Osteoblast (primary cell): ENCODE measurements at regions not wholly inside any gene's neighbourhood (a gene's known extent, or its start where the extent isn't known, plus 50 kb on each side); places are given as distances from the start of the nearest gene placed in this dataset.

Source experiments
- DNase-seq: peaks from one replicate; pipeline ENCODE4 v3.0.0; 2011; ENCODE audit warnings: low spot score, mixed read lengths; ENCODE audit not compliant: insufficient read length; ENCODE audit errors: missing footprints
- H2AFZ ChIP-seq: 2 replicates; pipeline ENCODE4 v1.6.0; 2011; ENCODE audit warnings: mild to moderate bottlenecking, low read length
- H3K27ac ChIP-seq: 2 replicates; pipeline ENCODE4 v1.5.1; 2011; ENCODE audit warnings: mild to moderate bottlenecking, low read depth, low read length, moderate library complexity
- H3K27me3 ChIP-seq: 2 replicates; pipeline ENCODE4 v1.6.0; 2012; ENCODE audit warnings: mild to moderate bottlenecking, control low read depth, inconsistent platforms, low read length, moderate library complexity; ENCODE audit not compliant: insufficient read depth
- H3K36me3 ChIP-seq: 2 replicates; pipeline ENCODE4 v1.5.1; 2011; ENCODE audit warnings: mild to moderate bottlenecking, low read length, control low read depth, moderate library complexity; ENCODE audit not compliant: insufficient read depth
- H3K4me1 ChIP-seq: 2 replicates; pipeline ENCODE4 v1.5.1; 2011; ENCODE audit warnings: mild to moderate bottlenecking, low read length, control low read depth, moderate library complexity; ENCODE audit not compliant: insufficient read depth
- H3K4me2 ChIP-seq: 2 replicates; pipeline ENCODE4 v1.6.0; 2011; ENCODE audit warnings: mild to moderate bottlenecking, low read length; ENCODE audit not compliant: insufficient read depth
- H3K4me3 ChIP-seq: fragments of 200-600 bp; sonication (generic); 3 replicates; pipeline ENCODE4 v1.5.1; 2012; ENCODE audit warnings: mild to moderate bottlenecking, low read length, inconsistent platforms; ENCODE audit not compliant: insufficient read depth
- H3K79me2 ChIP-seq: 2 replicates; pipeline ENCODE4 v1.6.0; 2012; ENCODE audit warnings: mild to moderate bottlenecking, low read length, control low read depth, inconsistent platforms; ENCODE audit not compliant: insufficient read depth
- H3K9me3 ChIP-seq: 2 replicates; pipeline ENCODE4 v1.5.1; 2011; ENCODE audit warnings: low read depth, low read length, control low read depth
- H4K20me1 ChIP-seq: 2 replicates; pipeline ENCODE4 v1.6.0; 2012; ENCODE audit warnings: mild to moderate bottlenecking, low read length, control low read depth; ENCODE audit not compliant: insufficient read depth
- CTCF ChIP-seq: IDR thresholded peaks from 2 replicates; pipeline ENCODE4 v1.5.1; 2011; ENCODE audit warnings: mild to moderate bottlenecking, low read depth, low read length, moderate library complexity; ENCODE audit errors: extremely low read depth

- H3K27ac ChIP-seq, result no peak overlapping the region
Measured at GRCh38 chr5:173704615-173705511, 88.4 kb upstream of the BOD1 start.

GRCh38 chr5:173705512-173706044, 89.1 kb upstream of the BOD1 start:
- no peak overlapping the region for H2AFZ ChIP-seq
- no peaks in the 10 kb centered on the region for H4K20me1 ChIP-seq
- H3K79me2 ChIP-seq, result no peaks in the 10 kb centered on the region
- no peak for TF ChIP-seq CTCF
- H3K36me3 ChIP-seq, result no peaks in the 10 kb centered on the region
- H3K4me1 ChIP-seq, result peaks cover 16% of the 10 kb centered on the region
- no peak overlapping the region for H3K4me3 ChIP-seq
- H3K27me3 ChIP-seq, result peaks cover 8% of the 10 kb centered on the region
- no peaks in the 10 kb centered on the region for H3K9me3 ChIP-seq
- DNase-seq, result no peak
- no peak overlapping the region for H3K27ac ChIP-seq
- H3K4me2 ChIP-seq, result no peak overlapping the region

More at GRCh38 chr5:173704615-173705511, 88.4 kb upstream of the BOD1 start:
- Histone ChIP-seq H3K4me3 (no peak overlapping the region), H3K79me2 (no peaks in the 10 kb centered on the region), H3K36me3 (no peaks in the 10 kb centered on the region), H3K4me2 (no peak overlapping the region), H3K9me3 (no peaks in the 10 kb centered on the region), H3K4me1 (peaks cover 16% of the 10 kb centered on the region), H2AFZ (no peak overlapping the region), H3K27me3 (peaks cover 8% of the 10 kb centered on the region), H4K20me1 (no peaks in the 10 kb centered on the region)
- TF ChIP-seq CTCF, result no peak
- DNase-seq, result no peak

GRCh38 chr5:173706700-173707099, 90.2 kb upstream of the BOD1 start:
- Histone ChIP-seq H3K27me3 (peaks cover 8% of the 10 kb centered on the region), H4K20me1 (no peaks in the 10 kb centered on the region), H3K79me2 (no peaks in the 10 kb centered on the region), H3K4me2 (peak overlapping the region; percentile 44), H3K4me1 (peaks cover 16% of the 10 kb centered on the region), H3K4me3 (no peak overlapping the region), H3K36me3 (no peaks in the 10 kb centered on the region), H2AFZ (no peak overlapping the region), H3K27ac (peak overlapping the region; percentile 43), H3K9me3 (no peaks in the 10 kb centered on the region)
- no peak for DNase-seq
- no peak for TF ChIP-seq CTCF

GRCh38 chr5:173707392-173707791, 90.9 kb upstream of the BOD1 start:
- peak overlapping the region; percentile 44 for H3K4me2 ChIP-seq
- H3K4me3 ChIP-seq, result no peak overlapping the region
- peak; percentile 99 for DNase-seq
- H3K36me3 ChIP-seq, result no peaks in the 10 kb centered on the region
- H2AFZ ChIP-seq, result no peak overlapping the region
- no peak for TF ChIP-seq CTCF
- peaks cover 16% of the 10 kb centered on the region for H3K4me1 ChIP-seq
- H3K9me3 ChIP-seq, result no peaks in the 10 kb centered on the region
- H3K27ac ChIP-seq, result peak overlapping the region; percentile 43
- H3K79me2 ChIP-seq, result no peaks in the 10 kb centered on the region
- H3K27me3 ChIP-seq, result peaks cover 8% of the 10 kb centered on the region
- no peaks in the 10 kb centered on the region for H4K20me1 ChIP-seq
